ENCODE measurements at regions not wholly inside any gene's neighbourhood (a gene's known extent, or its start where the extent isn't known, plus 50 kb on each side); places are given as distances from the start of the nearest gene placed in this dataset.

DNA sequence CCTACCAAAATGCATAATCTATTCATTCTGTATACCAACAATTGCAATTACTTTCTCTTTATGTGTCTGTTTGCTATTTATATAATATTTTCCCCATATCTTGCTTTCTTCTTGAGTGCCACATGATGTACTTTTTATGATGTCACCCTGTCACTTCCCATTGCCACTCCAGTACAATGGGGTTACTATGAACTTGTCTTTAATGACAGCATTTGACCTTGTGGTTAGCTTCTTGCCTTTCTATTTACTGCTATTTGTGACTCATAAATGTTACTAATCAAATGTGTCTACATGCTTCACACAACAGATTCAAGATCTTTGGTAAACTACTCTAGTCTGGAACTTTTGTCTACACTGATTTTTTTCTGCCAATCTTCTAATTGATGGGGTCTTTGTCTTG is 486.3 kb downstream of the NR4A2 start:
- H3K4me3 ChIP-seq: no peak overlapping the region
- H3K36me3 ChIP-seq (ENCODE audit: control insufficient read depth, insufficient read depth, low read length): no peaks in the 10 kb centered on the region
- H3K9me3 ChIP-seq (replicated peaks; ENCODE audit: control insufficient read depth, insufficient read depth, low read depth, low read length): no peaks in the 10 kb centered on the region
- no TSS peak for BruUV-seq (replicated peaks)
- no peak overlapping the region for H2AFZ ChIP-seq (ENCODE audit: low read depth, low read length)
- no peak overlapping the region for H3K27ac ChIP-seq (ENCODE audit: extremely low read depth, low read depth, low read length)
- FAIRE-seq (peak; percentile 35), DNase-seq (ENCODE audit: extremely low read depth in 1 of 4, low spot score in 3 of 4) (no peak), ATAC-seq (no peak)
- H4K20me1 ChIP-seq (replicated peaks; ENCODE audit: control insufficient read depth, insufficient read depth, low read length): no peaks in the 10 kb centered on the region
- H3K4me1 ChIP-seq (replicated peaks in 1 of 2; ENCODE audit: control insufficient read depth in 2 of 2, insufficient read depth in 2 of 2, low read length in 2 of 2): no peaks in the 10 kb centered on the region
- CTCF ChIA-PET (ENCODE audit: low intra/inter-chr PET ratio): no interaction called here
- in situ Hi-C loops (cut with MboI) (no loop called here), intact Hi-C loops (cut with micrococcal nuclease) (no loop called here)
- no peaks in the 10 kb centered on the region for H3K79me2 ChIP-seq (ENCODE audit: control insufficient read depth, insufficient read depth, low read length)
- POLR2A ChIA-PET: no interaction called here
- H3K27me3 ChIP-seq (ENCODE audit: control insufficient read depth in 2 of 2, insufficient read depth in 2 of 2, low read length in 2 of 2): no peaks in the 10 kb centered on the region
- no peak for TF ChIP-seq KAT2B (IDR thresholded peaks at IDR 0.05; ENCODE audit: low read depth, low read length)
- no peak for TF ChIP-seq ZNF133 (CRISPR knock-in tag; IDR thresholded peaks at IDR 0.05)
- TF ChIP-seq SMAD3 (CRISPR knock-in tag; conservative IDR thresholded peaks at IDR 0.05): no peak
- TF ChIP-seq RNF219 (CRISPR knock-in tag; IDR thresholded peaks at IDR 0.05): no peak
- TF ChIP-seq ZNF316 (IDR thresholded peaks at IDR 0.05): no peak
- TF ChIP-seq ZNF668 (CRISPR knock-in tag; IDR thresholded peaks at IDR 0.05): no peak
- TF ChIP-seq CTCF (IDR thresholded peaks at IDR 0.05 in 2 of 3, conservative IDR thresholded peaks at IDR 0.05 in 1 of 3; ENCODE audit: insufficient read depth in 2 of 3, low read depth in 1 of 3, low read length in 3 of 3): no peak
- no peak for TF ChIP-seq PTRF (tag; IDR thresholded peaks at IDR 0.05)
- TF ChIP-seq ZKSCAN8 (CRISPR knock-in tag; IDR thresholded peaks at IDR 0.05): no peak
- TF ChIP-seq MBD2 (IDR thresholded peaks at IDR 0.05; ENCODE audit: borderline replicate concordance, low read depth): no peak
- TF ChIP-seq TCF7 (IDR thresholded peaks at IDR 0.05; ENCODE audit: borderline replicate concordance): no peak
- no peak for TF ChIP-seq CLOCK (CRISPR knock-in tag; IDR thresholded peaks at IDR 0.05; ENCODE audit: borderline replicate concordance)
- TF ChIP-seq ATF4 (CRISPR knock-in tag; IDR thresholded peaks at IDR 0.05): no peak
- no peak for TF ChIP-seq PHF20 (IDR thresholded peaks at IDR 0.05; ENCODE audit: partially characterized antibody)
- TF ChIP-seq, protein P1, sequence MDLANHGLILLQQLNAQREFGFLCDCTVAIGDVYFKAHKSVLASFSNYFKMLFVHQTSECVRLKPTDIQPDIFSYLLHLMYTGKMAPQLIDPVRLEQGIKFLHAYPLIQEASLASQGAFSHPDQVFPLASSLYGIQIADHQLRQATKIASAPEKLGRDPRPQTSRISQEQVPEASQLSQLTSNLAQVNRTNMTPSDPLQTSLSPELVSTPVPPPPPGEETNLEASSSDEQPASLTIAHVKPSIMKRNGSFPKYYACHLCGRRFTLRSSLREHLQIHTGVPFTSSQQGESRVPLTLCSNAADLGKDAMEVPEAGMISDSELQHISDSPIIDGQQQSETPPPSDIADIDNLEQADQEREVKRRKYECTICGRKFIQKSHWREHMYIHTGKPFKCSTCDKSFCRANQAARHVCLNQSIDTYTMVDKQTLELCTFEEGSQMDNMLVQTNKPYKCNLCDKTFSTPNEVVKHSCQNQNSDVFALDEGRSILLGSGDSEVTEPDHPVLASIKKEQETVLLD (IDR thresholded peaks at IDR 0.05): no peak
- no peak overlapping the region for H3K4me2 ChIP-seq (ENCODE audit: insufficient read depth, low read length)
- no peak overlapping the region for H3K9ac ChIP-seq (ENCODE audit: insufficient read depth in 1 of 2, low read depth in 2 of 2, low read length in 2 of 2)
- H3K9me1 ChIP-seq (ENCODE audit: control insufficient read depth, insufficient read depth, low read length): no peaks in the 10 kb centered on the region

Data from K562 (cell line).